OCI-LY1 (cell line): ENCODE measurements at regions not wholly inside any gene's neighbourhood (a gene's known extent, or its start where the extent isn't known, plus 50 kb on each side); places are given as distances from the start of the nearest gene placed in this dataset.

Source experiments
- H2AFZ ChIP-seq: fragments of 200-600 bp; sonication (generic), shearing (Covaris generic); 2 replicates; pipeline ENCODE4 v1.6.0; 2014; ENCODE audit warnings: antibody characterized with exemption, mild to moderate bottlenecking, low read length
- H3F3A ChIP-seq: fragments of 200-600 bp; sonication (generic), shearing (Covaris generic); 2 replicates; pipeline ENCODE4 v1.6.0; 2014; ENCODE audit warnings: mild to moderate bottlenecking, antibody characterized with exemption, low read length, moderate library complexity; ENCODE audit not compliant: insufficient read depth
- H3K27ac ChIP-seq: fragments of 200-600 bp; sonication (generic); 2 replicates; pipeline ENCODE4 v1.5.1; 2014; ENCODE audit warnings: low read length, mixed run types, mild to moderate bottlenecking, low read depth; ENCODE audit not compliant: poor library complexity, severe bottlenecking
- H3K27me3 ChIP-seq: fragments of 200-600 bp; sonication (generic); 2 replicates; pipeline ENCODE4 v1.6.0; 2014; ENCODE audit warnings: antibody characterized with exemption, mild to moderate bottlenecking, low read length, moderate library complexity; ENCODE audit not compliant: insufficient read depth
- H3K36me3 ChIP-seq: fragments of 200-600 bp; sonication (generic); 2 replicates; pipeline ENCODE4 v1.6.1; 2014; ENCODE audit warnings: mild to moderate bottlenecking, antibody characterized with exemption, low read length, moderate library complexity, mixed read lengths; ENCODE audit not compliant: insufficient read depth
- H3K4me1 ChIP-seq: fragments of 200-600 bp; sonication (generic); 2 replicates; pipeline ENCODE4 v1.5.1; 2014; ENCODE audit warnings: mild to moderate bottlenecking, low read length, moderate library complexity; ENCODE audit not compliant: insufficient read depth, severe bottlenecking
- H3K4me2 ChIP-seq: fragments of 200-600 bp; sonication (generic), shearing (Covaris generic); 2 replicates; pipeline ENCODE4 v1.6.1; 2014; ENCODE audit warnings: low read length
- H3K4me3 ChIP-seq: fragments of 200-600 bp; sonication (generic); 2 replicates; pipeline ENCODE4 v1.5.1; 2014; ENCODE audit warnings: low read length, low read depth, mild to moderate bottlenecking, mixed read lengths; ENCODE audit not compliant: poor library complexity, severe bottlenecking
- H3K79me2 ChIP-seq: fragments of 200-600 bp; shearing (Covaris generic); 2 replicates; pipeline ENCODE4 v1.6.1; 2016; ENCODE audit warnings: mixed run types, low read length, mixed read lengths; ENCODE audit not compliant: insufficient read depth
- H3K9ac ChIP-seq: fragments of 200-600 bp; sonication (generic), shearing (Covaris generic); 2 replicates; pipeline ENCODE4 v1.6.1; 2014; ENCODE audit warnings: mild to moderate bottlenecking, low read length, mixed read lengths
- H3K9me2 ChIP-seq: fragments of 200-600 bp; sonication (generic), shearing (Covaris generic); 2 replicates; pipeline ENCODE4 v1.6.1; 2014; ENCODE audit warnings: low read depth, mild to moderate bottlenecking, low read length, mixed read lengths
- H3K9me3 ChIP-seq: fragments of 200-600 bp; shearing (Covaris generic); 2 replicates; pipeline ENCODE4 v1.6.1; 2014; ENCODE audit warnings: low read length, mixed read lengths
- H4K20me1 ChIP-seq: fragments of 200-600 bp; sonication (generic), shearing (Covaris generic); 2 replicates; pipeline ENCODE4 v1.6.0; 2016; ENCODE audit warnings: mild to moderate bottlenecking, low read length; ENCODE audit not compliant: insufficient read depth
- EZH2 ChIP-seq: fragments of 200-600 bp; sonication (generic), shearing (Covaris generic); IDR thresholded peaks from 2 replicates; pipeline ENCODE4 v1.8.0; 2017; ENCODE audit warnings: borderline replicate concordance, mixed run types, mild to moderate bottlenecking, antibody characterized with exemption, low read length, moderate library complexity, mixed read lengths
- TF ChIP-seq, protein P1 (sequence below): fragments of 200-600 bp; sonication (generic), shearing (Covaris generic); IDR thresholded peaks from 2 replicates; pipeline ENCODE4 v1.5.1; 2017; ENCODE audit warnings: mild to moderate bottlenecking, antibody characterized with exemption, low read length, moderate library complexity, mixed read lengths

GRCh38 chr7:41466760-41467384, 236.0 kb downstream of the INHBA start:
- no peak overlapping the region for H2AFZ ChIP-seq
- no peak overlapping the region for H3K27ac ChIP-seq
- no peak overlapping the region for H3K9ac ChIP-seq
- H3K9me3 ChIP-seq: no peaks in the 10 kb centered on the region
- no peaks in the 10 kb centered on the region for H3K79me2 ChIP-seq
- peaks cover 7% of the 10 kb centered on the region; the same call in 1 of the 2 replicates for H3K27me3 ChIP-seq
- no peaks in the 10 kb centered on the region for H3K36me3 ChIP-seq
- no peaks in the 10 kb centered on the region for H3K4me1 ChIP-seq
- no peaks in the 10 kb centered on the region for H3K9me2 ChIP-seq
- no peaks in the 10 kb centered on the region for H3F3A ChIP-seq
- H3K4me2 ChIP-seq: no peak overlapping the region
- no peak overlapping the region for H3K4me3 ChIP-seq
- TF ChIP-seq EZH2: no peak
- TF ChIP-seq, protein P1, sequence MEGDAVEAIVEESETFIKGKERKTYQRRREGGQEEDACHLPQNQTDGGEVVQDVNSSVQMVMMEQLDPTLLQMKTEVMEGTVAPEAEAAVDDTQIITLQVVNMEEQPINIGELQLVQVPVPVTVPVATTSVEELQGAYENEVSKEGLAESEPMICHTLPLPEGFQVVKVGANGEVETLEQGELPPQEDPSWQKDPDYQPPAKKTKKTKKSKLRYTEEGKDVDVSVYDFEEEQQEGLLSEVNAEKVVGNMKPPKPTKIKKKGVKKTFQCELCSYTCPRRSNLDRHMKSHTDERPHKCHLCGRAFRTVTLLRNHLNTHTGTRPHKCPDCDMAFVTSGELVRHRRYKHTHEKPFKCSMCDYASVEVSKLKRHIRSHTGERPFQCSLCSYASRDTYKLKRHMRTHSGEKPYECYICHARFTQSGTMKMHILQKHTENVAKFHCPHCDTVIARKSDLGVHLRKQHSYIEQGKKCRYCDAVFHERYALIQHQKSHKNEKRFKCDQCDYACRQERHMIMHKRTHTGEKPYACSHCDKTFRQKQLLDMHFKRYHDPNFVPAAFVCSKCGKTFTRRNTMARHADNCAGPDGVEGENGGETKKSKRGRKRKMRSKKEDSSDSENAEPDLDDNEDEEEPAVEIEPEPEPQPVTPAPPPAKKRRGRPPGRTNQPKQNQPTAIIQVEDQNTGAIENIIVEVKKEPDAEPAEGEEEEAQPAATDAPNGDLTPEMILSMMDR: no peak
- no peaks in the 10 kb centered on the region for H4K20me1 ChIP-seq

DNA sequence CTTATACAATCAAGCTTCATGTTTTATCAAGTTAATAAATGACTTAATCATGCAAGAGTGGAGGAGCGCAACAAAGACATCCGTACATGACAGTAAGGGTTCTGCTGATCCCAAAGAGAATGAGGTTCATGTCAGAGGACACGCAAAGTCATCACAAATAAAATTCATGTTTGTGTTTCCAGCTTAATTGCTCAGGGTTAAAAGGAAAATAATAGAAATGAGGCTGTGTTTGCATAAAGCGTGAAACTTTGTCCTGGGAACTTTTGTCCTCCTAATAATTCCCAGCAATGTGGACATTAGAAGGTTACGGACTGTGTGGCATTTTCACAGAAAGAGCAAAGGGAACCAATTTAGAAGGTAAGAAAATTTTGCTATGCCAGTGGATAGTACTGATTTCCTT, 237.3 kb downstream of the INHBA start:
- Histone ChIP-seq H3K9me2 (no peaks in the 10 kb centered on the region), H3K4me3 (no peak overlapping the region), H3K4me2 (no peak overlapping the region), H3K27ac (no peak overlapping the region), H2AFZ (no peak overlapping the region), H3K79me2 (no peaks in the 10 kb centered on the region), H3K9ac (no peak overlapping the region), H3F3A (no peaks in the 10 kb centered on the region), H3K9me3 (no peaks in the 10 kb centered on the region), H4K20me1 (no peaks in the 10 kb centered on the region), H3K4me1 (no peaks in the 10 kb centered on the region), H3K36me3 (no peaks in the 10 kb centered on the region), H3K27me3 (peaks cover 7% of the 10 kb centered on the region; the same call in 1 of the 2 replicates)
- TF ChIP-seq, protein P1: no peak
- TF ChIP-seq EZH2: no peak

DNA sequence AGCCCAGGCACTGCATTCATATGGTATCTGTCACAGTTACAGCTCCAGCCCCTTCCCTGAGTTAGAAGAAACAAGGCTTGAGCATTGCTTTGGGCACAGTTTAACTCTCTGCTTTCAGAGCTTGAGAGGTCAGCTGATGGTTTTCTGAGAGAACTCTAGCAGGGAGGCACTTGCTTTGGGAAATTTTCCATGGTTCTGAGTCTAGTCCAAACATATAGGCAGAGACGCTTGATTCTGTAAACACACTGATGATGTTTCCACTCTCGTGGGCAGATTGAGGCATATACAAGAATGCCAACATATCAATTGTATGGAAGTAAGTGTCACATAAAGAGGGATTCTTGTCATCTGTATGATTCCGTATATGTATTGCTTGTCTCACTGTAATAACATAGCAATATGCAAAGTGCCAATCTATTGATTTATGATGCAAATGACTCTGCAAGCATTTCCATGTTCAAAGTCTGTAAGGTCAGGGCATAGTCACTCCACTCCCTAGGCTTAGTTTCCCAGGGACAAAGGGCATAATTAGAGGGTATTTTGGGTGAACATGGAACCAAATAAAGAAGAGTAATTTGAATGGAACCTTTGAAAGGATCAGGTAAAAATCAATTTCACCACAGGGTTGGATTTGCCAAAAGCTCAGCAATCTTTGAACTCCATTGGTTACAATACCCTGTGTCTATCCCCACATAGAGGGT, 239.0 kb downstream of the INHBA start:
- Histone ChIP-seq H3K4me3 (no peak overlapping the region), H3K27ac (no peak overlapping the region), H3K27me3 (peaks cover 4% of the 10 kb centered on the region; the same call in 1 of the 2 replicates), H3K36me3 (no peaks in the 10 kb centered on the region), H3K9me3 (no peaks in the 10 kb centered on the region), H4K20me1 (no peaks in the 10 kb centered on the region), H3F3A (no peaks in the 10 kb centered on the region), H3K9ac (no peak overlapping the region), H3K4me2 (no peak overlapping the region), H2AFZ (no peak overlapping the region), H3K9me2 (no peaks in the 10 kb centered on the region), H3K4me1 (no peaks in the 10 kb centered on the region), H3K79me2 (no peaks in the 10 kb centered on the region)
- TF ChIP-seq EZH2: no peak
- TF ChIP-seq, protein P1: no peak
